HG03097 (cell line): ENCODE measurements at regions not wholly inside any gene's neighbourhood (a gene's known extent, or its start where the extent isn't known, plus 50 kb on each side); places are given as distances from the start of the nearest gene placed in this dataset.

Source experiments
- ATAC-seq: cut with Tn5 transposase; IDR thresholded peaks from one replicate; pipeline ENCODE4 v1.9.1; 2021; ENCODE audit not compliant: unreplicated experiment, low FRiP score

DNA sequence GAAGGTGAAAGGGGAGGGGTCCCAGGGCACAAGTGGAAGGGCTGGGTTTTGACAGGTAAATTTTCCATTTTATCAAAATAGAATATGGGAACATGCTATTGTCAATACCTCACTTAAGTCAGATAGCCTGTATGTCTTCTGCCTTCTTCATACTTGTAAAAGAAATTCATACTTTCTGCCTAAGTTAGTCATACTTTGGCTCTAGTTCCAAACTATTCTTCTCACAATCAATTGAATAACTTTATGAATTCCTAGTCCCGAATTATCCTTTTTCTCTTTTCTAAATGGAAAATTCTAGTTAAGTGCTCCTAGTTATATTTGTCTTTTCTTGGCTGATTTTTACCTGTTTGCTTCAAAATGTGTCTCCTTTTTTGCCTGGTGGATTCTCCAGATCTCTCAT lies 271.4 kb downstream of the CSNK1G3 start:
- ATAC-seq, result no peak

DNA sequence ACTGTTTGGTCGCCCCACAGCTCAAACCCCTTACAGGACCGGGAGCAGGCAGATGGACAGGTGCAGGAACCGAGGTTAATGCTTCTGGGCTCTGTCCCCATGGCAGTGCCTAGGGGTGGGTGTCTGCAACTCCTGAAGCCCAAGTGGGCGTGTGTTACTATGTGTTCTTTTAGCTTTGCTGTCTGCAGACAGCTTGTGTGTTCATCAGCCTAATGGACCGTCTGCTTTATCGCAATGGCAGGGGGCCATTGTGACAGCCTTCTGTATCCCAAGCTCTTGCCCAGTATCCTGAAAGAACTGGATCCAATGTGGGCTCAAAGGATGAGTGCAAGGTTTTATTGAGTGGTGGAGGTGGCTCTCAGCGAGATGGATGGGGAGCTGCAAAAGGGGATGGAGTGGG lies 266.7 kb downstream of the CSNK1G3 start:
- ATAC-seq, result no peak

DNA sequence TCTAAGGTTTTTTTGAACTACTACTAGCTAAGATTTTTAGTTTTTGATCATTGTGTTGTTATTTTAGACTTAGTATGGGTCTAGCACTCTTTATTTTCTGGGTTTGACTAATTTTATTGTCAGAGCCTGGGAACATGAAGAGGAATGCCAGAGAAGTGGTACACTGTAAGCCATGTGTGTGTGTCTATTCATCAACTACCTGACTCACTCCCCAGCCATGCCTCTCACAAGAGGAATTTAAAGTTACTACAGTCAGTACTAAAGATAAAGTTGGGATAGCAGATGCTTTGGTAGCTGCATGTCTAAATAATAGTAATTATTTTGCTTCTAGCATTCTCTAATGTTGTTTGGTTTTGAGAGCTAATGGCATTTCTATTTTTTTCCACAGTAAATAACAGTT lies 264.8 kb downstream of the CSNK1G3 start:
- no peak for ATAC-seq

DNA sequence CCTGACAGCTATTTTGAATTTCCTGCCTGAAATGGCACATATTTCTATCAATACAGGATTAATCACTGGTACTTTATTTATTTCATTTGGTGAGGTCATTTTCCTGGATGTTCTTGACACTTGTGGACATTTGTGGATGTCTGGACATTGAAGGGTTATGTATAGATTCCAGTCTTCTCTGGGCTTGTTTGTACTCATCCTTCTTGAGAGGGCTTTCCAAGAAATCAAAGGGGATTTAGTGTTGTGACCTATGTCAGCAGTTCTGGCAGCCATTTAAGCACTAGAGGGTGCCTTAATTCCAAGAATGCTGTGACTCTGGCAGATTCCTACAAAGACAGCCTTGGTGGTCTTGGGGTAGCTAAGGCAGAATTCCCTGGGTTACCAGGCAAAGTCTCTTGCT lies 259.7 kb downstream of the CSNK1G3 start:
- no peak for ATAC-seq

DNA sequence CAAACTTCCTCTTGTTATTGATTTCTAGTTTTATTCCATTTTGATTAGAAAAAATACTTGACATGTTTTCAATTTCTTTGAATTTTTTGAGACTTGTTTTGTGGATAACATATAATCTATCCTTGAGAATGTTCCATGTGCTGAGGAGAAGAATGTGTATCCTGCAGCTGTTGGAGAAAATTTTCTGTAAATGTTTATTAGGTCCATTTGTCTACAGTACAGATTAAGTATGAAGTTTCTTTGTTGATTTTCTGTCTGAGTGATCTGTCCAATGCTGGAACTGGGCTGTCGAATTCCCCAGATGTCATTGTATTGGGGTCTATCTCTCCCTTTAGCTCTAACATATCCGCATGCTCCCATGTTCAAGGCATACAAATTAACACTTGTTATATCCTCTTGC lies 251.2 kb downstream of the CSNK1G3 start:
- no peak for ATAC-seq

DNA sequence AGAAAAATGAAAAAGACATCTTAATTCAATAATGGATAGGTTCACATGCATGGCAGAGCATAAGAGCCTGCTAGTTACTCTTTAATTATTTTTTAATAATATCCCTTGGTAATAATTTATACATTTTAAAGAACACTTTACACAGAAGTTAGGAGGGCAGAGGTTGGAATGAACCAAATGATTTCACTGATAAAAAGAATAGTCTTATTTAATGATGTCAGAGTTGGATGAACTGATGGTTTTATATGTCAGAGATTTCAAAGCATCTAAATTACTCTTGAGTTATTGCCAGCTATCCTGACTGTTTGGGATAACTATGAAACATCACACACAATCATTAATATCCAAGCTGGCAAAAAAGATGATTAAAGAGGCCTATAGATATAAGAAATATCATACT lies 244.8 kb downstream of the CSNK1G3 start:
- no peak for ATAC-seq

DNA sequence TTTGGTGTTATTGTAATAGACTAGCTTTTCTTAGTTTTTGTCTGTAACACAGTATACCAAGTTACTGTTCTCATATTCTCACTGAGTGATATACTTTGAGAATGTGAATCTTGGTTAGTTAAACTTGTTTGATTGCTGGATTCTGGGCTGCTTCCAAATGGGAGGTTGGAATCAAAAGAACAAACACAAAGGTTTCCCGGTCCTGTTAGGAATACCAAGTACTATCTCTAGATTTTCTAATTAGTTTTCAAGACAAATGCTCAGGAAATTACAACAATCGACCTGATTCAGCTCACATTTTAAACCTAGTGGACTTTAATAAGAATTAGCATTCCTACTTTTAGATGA lies 244.3 kb downstream of the CSNK1G3 start:
- ATAC-seq, result no peak

DNA sequence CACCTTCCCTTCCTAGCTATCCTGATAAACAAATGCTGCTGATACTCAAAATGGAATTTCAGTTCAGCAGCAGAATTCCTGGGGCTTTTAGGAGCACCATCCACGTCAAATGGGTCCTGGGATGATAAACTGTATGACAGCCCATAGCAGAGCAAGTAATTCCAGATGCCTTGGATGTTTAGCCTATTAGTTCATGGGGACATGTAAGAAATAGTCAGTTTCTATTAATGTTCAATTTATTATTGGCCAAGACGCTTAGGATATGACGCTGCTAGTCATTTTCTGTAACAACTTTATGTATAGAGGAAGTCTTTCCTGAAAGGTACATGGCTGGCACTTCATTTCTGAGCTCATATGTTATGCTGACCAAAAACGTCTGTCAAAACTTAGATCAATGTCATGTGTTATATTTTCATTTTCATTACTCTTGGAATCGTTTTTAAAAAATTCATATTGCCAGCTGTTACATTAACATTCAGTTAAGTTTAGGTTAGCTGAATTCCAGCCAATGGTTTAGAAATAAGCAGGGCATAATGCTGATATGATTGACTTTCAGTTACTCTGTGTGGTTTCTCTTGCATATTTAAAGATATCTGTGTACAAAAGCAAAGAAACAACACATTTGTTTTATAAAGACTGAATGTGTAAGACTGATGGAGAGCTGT lies 243.8 kb downstream of the CSNK1G3 start:
- ATAC-seq, result no peak

DNA sequence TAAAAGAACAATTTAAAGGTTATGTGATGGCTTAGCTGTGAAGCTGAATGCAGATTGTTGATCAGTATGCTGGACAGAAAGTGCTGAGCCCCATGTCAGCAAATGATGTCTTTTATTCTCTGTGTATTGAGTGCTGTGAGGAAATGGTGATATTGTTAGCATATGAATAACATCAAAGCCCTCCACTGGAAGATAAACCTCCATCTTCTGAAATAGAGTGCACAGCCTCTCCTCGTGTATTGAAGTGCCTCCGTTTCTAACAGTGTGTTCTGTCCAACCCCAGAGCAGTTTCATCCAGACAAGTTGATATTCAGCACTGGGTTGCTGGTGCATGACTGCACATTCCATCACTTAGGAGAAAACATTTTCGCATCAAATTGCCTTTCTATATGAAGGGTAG lies 242.9 kb downstream of the CSNK1G3 start:
- no peak for ATAC-seq

DNA sequence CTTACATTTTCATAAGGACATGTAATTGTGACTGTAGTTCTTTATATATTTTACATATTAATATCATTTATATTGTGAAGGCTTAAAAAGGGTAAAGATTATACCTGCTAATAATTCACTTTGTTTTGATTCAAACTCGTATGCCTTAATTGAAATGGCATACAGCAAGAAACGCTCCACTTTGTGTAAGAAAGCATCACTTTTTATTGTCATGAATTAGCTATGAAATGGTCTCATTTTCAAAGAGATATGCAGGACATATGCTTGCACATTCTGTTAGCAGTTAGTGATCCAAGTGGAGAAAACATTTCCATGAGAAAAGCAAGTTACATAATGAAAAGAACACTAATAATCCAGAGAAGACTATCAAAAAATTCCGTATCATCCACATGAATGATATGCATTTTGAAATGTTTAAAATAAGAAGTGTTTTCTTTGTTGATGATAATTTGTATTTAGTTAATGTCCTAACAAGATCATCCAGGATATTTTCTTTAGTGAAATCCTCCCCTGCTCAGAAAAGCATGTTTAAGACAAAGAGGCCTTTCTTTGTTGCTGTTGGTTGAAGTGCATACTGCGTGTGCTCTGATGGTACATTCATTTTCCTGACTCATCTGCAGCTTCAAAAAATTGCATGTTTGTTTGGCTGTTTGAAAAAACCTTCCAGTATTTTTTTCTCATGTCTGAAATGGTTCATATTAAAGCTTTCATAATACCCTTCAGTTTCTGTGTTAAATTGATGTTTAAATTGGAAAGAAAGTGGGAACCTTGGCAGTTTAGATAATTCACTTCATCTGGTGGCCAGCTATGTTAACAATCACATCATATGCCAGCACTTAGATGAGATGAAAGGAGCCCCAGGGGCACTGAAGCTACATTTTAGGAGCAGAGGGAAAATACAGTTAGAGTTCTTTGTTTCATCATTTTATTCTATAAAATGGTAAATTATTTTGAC lies 242.2 kb downstream of the CSNK1G3 start:
- no peak for ATAC-seq

DNA sequence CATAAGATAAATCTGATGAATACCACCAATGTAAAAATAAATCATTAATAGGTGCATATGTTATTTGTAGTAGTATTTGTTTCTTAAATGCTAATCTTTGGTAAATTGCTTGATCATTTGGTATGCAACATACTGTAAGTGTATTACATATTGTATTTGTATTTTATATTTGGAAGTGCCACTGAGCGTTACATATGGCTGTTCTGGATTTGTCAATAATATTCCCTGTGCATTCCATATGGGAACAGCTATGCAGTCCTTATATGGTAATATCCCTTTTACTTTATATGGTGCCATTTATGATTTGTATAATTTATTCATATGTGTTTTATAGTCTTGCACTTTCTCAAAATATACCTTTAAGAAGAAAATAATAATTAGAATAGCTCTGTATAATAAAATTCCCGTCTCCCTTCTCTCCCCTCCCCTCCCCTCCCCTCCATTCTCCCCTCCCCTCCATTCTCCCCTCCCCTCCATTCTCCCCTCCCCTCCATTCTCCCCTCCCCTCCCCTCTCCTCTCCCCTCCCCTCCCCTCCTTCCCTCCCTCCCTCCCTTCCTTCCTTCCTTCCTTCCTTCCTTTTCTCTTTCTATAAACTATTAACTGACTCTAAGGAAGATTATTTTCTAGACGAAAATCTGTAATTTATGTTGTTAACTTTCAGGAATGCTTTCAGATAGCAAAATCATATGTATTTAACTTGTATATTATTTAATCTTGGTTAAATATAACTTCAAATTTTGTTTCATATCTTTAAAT lies 241.4 kb downstream of the CSNK1G3 start:
- no peak for ATAC-seq

DNA sequence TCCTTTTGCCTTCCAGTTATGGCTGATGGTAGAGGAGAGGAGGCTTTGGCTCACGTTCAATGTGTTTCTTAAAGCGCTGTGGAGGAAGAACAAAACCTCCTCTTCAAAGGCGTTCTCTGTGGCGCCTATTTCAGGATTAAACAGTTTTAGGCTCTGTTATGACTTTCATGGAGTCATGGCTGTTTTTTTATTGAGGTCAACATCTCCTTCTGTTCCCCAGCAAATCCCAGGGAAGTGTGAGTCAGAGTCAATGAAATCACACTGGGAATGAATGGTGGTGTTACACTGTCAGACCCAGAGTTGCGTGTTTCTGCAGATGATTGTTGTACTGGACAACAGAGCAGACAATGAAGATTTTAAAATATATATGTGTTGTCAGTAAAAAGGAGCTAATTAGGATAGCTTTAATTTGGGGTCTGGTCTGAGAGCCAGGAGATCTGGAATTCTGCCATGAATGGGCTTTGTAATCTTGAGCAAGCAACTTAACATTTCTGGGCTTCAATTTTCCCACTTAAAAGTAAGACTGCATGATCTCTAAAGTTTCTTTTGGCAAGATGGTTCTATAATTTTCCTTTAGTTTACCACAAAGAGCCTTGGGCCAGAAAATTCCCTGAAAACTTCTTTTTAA lies 240.7 kb downstream of the CSNK1G3 start:
- ATAC-seq, result no peak

DNA sequence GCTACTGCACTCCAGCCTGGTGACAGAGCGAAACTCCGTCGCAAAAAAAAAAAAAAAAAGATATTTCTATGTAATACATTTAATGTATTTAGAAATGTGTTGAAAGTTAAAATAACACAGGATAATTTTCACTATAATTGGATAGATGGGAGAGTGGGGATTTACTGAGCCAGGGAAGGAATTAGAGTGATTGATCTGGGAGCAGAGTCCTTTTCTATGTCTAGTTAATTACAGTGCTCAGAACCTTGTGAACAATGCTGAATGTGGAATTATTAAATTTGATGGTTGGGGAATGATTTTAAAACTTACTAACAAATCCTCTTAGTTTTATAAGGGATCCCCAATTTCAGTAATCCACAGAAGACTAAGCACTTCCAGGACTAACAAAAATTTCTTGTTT lies 239.7 kb downstream of the CSNK1G3 start:
- ATAC-seq, result no peak

DNA sequence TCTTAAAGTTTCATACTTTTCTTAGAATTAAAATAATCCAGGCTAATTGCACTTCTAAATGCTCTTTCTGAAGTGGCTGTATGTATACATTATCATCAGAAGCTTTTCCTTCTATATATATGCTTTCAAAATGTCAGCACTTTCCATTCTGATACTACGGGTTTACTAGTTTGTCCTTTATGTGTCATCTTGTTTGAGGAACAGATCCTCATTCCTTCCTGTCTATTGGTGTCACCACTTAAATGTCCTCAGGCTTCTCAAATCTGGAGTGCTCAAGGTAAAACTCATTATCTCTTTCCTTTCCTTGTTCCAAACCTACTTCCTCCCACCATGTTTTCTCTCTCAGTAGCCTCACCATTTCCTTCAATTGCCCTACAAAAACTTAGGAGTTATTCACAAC lies 236.3 kb downstream of the CSNK1G3 start:
- ATAC-seq, result no peak

DNA sequence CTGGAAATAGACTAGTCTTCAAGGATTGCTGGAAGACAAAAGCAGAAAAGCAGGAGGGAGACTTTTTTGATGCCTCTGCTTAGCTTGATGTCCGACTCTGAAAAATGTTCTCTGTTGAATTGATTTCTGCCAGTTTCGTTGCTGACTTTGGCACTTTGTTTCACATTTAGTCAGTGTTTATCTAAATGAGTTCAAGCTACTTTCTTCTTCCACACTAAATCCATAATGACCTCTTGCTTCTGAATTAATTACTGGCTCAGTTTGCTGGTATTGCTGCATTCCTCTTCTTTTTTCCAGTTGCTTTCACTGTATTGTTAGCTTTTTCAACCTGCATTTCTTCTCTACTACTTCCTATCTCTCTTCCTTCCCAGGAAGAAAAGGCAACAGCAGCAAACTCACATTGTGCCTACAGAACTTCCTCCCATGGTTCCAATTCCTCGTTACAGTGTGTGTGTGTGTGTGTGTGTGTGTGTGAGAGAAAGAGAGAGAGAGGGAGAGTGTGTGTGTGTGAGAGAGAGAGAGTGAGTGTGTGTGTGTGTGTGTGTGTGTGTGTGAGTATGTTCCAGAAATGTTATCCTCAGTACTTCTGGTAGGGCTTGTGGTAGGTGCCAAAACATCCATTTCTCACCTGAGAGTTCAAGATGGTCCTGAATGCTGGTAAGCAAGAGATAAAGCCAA lies 234.8 kb downstream of the CSNK1G3 start:
- no peak for ATAC-seq

DNA sequence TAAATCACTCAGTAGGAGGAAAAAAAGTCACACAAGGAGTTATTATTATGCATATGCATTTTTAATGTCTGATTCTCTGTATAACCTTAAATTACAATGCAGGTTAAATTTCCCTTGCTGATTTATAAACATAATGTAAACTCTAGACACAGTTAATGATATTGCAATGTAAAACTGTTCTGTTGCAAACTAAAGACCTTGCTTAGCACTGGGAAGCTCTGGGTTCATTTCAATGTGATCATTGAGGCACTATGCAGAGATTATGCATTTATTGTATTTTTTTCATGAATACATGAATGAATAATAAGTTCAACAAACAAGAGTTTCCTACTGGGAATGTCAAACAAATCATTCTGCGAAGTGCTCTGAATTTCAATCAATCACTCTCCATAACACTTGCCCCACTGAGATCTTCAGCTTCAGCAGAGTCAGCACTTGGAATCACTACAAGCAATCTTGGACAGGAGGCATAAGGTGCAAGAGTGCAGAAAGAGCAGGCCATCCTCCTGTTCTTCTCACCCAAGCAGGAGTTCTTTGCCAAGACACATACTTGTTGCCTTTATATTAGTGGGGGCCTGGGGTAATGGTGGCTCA lies 232.1 kb downstream of the CSNK1G3 start:
- no peak for ATAC-seq

DNA sequence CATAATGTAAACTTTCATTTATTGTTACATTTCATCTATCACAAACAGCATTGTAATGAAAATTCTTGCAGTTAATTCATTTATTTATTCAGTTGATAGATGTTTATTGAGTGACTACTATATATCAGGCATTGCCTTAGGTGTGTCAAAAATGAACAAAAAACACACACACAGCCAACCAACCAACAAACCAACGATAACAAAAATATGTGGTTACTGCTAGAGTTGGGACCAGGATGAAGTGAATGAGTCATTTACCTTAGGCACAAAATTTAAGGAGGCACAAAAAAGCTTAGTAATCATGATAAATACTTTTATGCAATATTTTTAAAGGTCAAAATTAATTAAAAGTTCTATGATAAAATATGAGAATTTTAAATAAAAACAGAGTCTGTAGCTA lies 223.4 kb downstream of the CSNK1G3 start:
- ATAC-seq, result no peak

DNA sequence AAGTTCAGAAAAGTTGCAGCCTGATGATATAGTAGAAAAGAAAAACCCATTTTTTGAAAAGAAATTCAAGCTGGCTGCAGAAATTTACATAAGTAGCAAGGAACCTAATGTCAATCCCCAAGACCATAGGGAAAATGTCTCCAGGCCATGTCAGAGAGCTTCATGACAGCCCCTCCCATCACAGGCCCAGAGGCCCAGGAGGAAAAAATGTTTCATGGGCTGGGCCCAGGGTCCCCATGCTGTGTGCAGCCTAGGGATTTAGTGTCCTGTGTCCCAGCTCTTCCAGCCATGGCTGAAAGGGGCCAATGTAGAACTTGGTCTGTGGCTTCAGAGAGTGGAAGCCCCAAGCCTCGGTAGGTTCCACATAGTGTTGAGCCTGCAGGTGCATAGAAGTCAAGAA lies 220.3 kb downstream of the CSNK1G3 start:
- ATAC-seq, result no peak

DNA sequence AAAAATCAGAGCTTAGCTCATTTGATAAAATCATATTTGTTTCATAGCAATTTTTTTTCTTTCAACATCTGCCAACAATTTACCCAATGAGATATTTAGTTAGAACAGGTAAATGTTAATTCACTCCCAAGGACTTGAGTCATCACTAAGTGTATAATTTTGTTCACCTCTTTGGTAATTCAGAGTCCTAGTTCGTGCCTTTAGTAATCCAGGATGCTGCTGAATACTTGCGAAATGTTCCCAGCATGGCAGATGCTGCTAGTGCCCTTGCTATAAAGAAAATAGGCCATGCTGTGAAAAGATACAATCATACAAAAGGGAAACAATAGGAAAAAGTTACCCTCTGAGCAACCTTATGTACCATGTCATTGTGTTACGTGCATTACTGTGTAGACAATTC lies 210.5 kb downstream of the CSNK1G3 start:
- ATAC-seq, result no peak

DNA sequence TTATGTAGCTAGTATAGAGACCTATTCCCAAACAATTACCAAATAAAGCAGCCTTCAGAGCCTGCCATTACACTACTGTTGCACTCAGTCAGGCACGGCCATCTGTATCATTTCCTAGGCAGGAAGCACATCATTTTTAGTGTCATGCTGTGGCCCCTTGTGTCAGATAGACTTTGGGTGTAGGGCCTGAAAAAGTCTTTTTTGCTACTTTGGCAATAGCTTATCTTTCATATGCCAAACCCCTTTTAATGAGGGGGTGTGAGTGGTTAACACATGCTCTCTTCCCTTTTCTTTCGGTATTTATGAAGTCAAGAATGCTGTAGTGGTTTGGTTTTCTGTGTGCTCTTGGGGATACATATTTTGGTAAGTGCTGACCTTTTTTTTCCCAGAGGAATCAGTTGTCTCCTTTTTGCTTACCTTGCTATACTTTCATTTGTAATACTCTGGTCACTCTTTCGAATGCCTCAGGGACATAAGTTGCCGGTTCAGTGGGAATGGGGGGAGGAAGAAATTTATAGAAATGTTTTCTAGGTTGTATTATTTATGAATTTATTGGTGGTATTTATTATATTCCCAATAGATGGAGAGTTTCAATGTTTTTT lies 209.8 kb downstream of the CSNK1G3 start:
- no peak for ATAC-seq
